HepG2 (cell line): ENCODE measurements at regions not wholly inside any gene's neighbourhood (a gene's known extent, or its start where the extent isn't known, plus 50 kb on each side); places are given as distances from the start of the nearest gene placed in this dataset.

Source experiments
- ATAC-seq: fragments of 200-7000 bp; cut with Tn5 transposase; 3 replicates; pipeline ENCODE4 v1.9.1; 2020; ENCODE audit warnings: mild to moderate bottlenecking, moderate library complexity
- BruUV-seq: library from RNA; stranded (reverse); fragments of 400-500 nt; replicated peaks from 2 replicates; lab custom pipeline; 2021; lab: Mats Ljungman, UMichigan
- CTCF ChIA-PET: fragments of 300-600 bp; formaldehyde crosslinking; extraction: SDS; loops from one replicate; lab custom pipeline; 2021; ENCODE audit warnings: low total read pairs, inconsistent platforms, low intra/inter-chr PET ratio; lab: Yijun Ruan, JAX
- POLR2A ChIA-PET: fragments of 350-600 bp; sonication (Branson Sonifier 250); formaldehyde crosslinking; loops from one replicate; lab custom pipeline; 2020; ENCODE audit warnings: antibody characterized with exemption, inconsistent platforms; lab: Yijun Ruan, JAX
- DNase-seq: peaks from one replicate; pipeline ENCODE4 v3.0.0-alpha.2; 2015; ENCODE audit warnings: low spot score
- FAIRE-seq: peaks from 3 replicates; lab custom pipeline; 2011; peaks lifted over from hg19 to GRCh38; lab: Jason Lieb, UNC
- H2AFZ ChIP-seq: one replicate; pipeline ENCODE4 v1.6.1; 2011; ENCODE audit warnings: low read length, inconsistent platforms
- H3K27ac ChIP-seq: fragments of 300-600 bp; 3 replicates; pipeline ENCODE4 v1.8.0; 2011; ENCODE audit warnings: mixed run types, mild to moderate bottlenecking, mixed read lengths, low read length, inconsistent platforms; ENCODE audit not compliant: insufficient read depth; ENCODE audit errors: extremely low read length
- H3K27me3 ChIP-seq, 2 experiments: fragments of 200-600 bp in 1 of 2; 2 replicates in 1 of 2; 3 replicates in 1 of 2; pipeline versions ENCODE4 v1.6.0 to v1.8.0; 2011; ENCODE audit warnings: low read length in 2 of 2, mild to moderate bottlenecking in 2 of 2, moderate library complexity in 2 of 2, inconsistent platforms in 1 of 2; ENCODE audit not compliant: insufficient read depth in 2 of 2, control insufficient read depth in 1 of 2
- H3K36me3 ChIP-seq, 2 experiments: fragments of 200-600 bp in 1 of 2; replicated peaks in 1 of 2; 2 replicates in 1 of 2; 3 replicates in 1 of 2; pipeline versions ENCODE4 v1.5.1 to v1.8.0; 2011; ENCODE audit warnings: low read length in 2 of 2, inconsistent platforms in 1 of 2; ENCODE audit not compliant: insufficient read depth in 2 of 2, control insufficient read depth in 1 of 2
- H3K4me1 ChIP-seq: 2 replicates; pipeline ENCODE4 v1.5.1; 2012; ENCODE audit warnings: low read length, inconsistent platforms; ENCODE audit not compliant: insufficient read depth
- H3K4me2 ChIP-seq: 2 replicates; pipeline ENCODE4 v1.6.0; 2011; ENCODE audit warnings: low read depth, low read length, inconsistent platforms
- H3K4me3 ChIP-seq, 3 experiments: fragments of 200-600 bp in 1 of 3; sonication (generic), shearing (Covaris generic) in 1 of 3; replicated peaks in 1 of 3; 2 replicates each; pipeline ENCODE4 v1.5.1; 2011 to 2016; ENCODE audit warnings: low read length in 3 of 3, inconsistent platforms in 2 of 3, low read depth in 2 of 3, mild to moderate bottlenecking in 2 of 3, control low read depth in 1 of 3, mixed read lengths in 1 of 3; ENCODE audit not compliant: insufficient read depth in 1 of 3
- H3K79me2 ChIP-seq: one replicate; pipeline ENCODE4 v1.6.1; 2011; ENCODE audit warnings: low read length, inconsistent platforms; ENCODE audit not compliant: insufficient read depth
- H3K9ac ChIP-seq: 2 replicates; pipeline ENCODE4 v1.6.0; 2011; ENCODE audit warnings: mild to moderate bottlenecking, low read depth, low read length, inconsistent platforms; ENCODE audit not compliant: insufficient read depth
- H3K9me3 ChIP-seq: 2 replicates; pipeline ENCODE4 v1.5.1; 2012; ENCODE audit warnings: mild to moderate bottlenecking, low read length
- H4K20me1 ChIP-seq: 2 replicates; pipeline ENCODE4 v1.6.0; 2011; ENCODE audit warnings: inconsistent platforms, mild to moderate bottlenecking, low read length, moderate library complexity; ENCODE audit not compliant: insufficient read depth
- ATM ChIP-seq: fragments of 450-650 bp; IDR thresholded peaks from 2 replicates; pipeline ENCODE4 v1.7.1; 2017; ENCODE audit warnings: mild to moderate bottlenecking, borderline replicate concordance
- BRD4 ChIP-seq: sonication (generic); formaldehyde crosslinking; IDR thresholded peaks from 2 replicates; pipeline ENCODE4 v1.4.0; 2020; ENCODE audit warnings: missing genetic modification reagents
- HNF1A ChIP-seq, 2 experiments: sonication (generic) in 1 of 2; formaldehyde crosslinking in 1 of 2; IDR thresholded peaks; 2 replicates each; pipeline versions ENCODE4 v1.4.0 to v1.6.1; 2016 to 2020; ENCODE audit warnings: borderline replicate concordance in 1 of 2, low read depth in 1 of 2, mild to moderate bottlenecking in 1 of 2, missing genetic modification reagents in 1 of 2
- RFX3 ChIP-seq: IDR thresholded peaks from 2 replicates; pipeline ENCODE4 v1.6.1; 2016; ENCODE audit warnings: missing biosample characterization, missing genetic modification reagents
- SSRP1 ChIP-seq: IDR thresholded peaks from 2 replicates; pipeline ENCODE4 v1.6.1; 2016; ENCODE audit warnings: control low read depth
- XBP1 ChIP-seq: sonication (generic); formaldehyde crosslinking; IDR thresholded peaks from 2 replicates; pipeline ENCODE4 v1.5.0; 2020; ENCODE audit warnings: missing genetic modification reagents
- ZFP62 ChIP-seq: sonication (generic); formaldehyde crosslinking; IDR thresholded peaks from 2 replicates; pipeline ENCODE4 v1.4.0; 2020; ENCODE audit warnings: missing genetic modification reagents
- ZNF552 ChIP-seq: sonication (generic); formaldehyde crosslinking; IDR thresholded peaks from 2 replicates; pipeline ENCODE4 v1.9.0; 2022; ENCODE audit warnings: missing genetic modification reagents, mild to moderate bottlenecking, borderline replicate concordance
- ZNF737 ChIP-seq: sonication (generic); formaldehyde crosslinking; IDR thresholded peaks from 2 replicates; pipeline ENCODE4 v1.5.0; 2020; ENCODE audit warnings: missing genetic modification reagents, mild to moderate bottlenecking, borderline replicate concordance
- WGBS: methylation state at CpG from one replicate; pipeline ENCODE4 v1.1.6; 2017; ENCODE audit warnings: low lambda C conversion rate; 5-methylcytosine and 5-hydroxymethylcytosine counted together
- in situ Hi-C: cut with HindIII; loops from 2 replicates; pipeline ENCODE4 v1.10.0; 2017; ENCODE audit warnings: low pct_unique_long_range_greater_than_20kb; ENCODE audit not compliant: extremely low pct_ligation_motif_present
- intact Hi-C: fragments of 100-400 bp; cut with micrococcal nuclease; formaldehyde crosslinking; loops from one replicate; pipeline ENCODE4 v1.10.0; 2022; ENCODE audit not compliant: unreplicated experiment
- TF ChIP-seq, protein P1 (sequence below): sonication (generic); formaldehyde crosslinking; IDR thresholded peaks from 2 replicates; pipeline ENCODE4 v1.9.0; 2021; ENCODE audit warnings: missing genetic modification reagents, borderline replicate concordance

DNA sequence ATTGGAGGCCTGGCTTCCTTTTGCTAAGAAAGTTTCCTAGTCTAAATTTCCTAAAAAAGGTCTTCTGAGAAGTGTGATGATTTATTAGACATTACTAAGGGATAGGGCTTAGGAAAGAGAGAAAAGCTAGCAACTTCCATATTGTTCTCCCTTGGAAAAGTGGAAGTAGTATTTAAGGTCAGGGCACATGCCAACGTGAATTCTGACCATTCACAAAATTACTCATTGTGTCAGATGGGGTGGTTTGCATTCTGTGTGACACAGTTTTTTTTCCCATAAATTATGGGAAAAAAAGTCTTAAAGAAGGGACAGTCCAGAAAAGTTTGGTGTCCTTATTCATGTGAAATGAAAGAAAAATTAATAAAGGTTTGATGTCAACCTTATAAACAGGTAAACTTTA lies 110.0 kb upstream of the ARRDC3 start (continued):
- TF ChIP-seq, protein P1, sequence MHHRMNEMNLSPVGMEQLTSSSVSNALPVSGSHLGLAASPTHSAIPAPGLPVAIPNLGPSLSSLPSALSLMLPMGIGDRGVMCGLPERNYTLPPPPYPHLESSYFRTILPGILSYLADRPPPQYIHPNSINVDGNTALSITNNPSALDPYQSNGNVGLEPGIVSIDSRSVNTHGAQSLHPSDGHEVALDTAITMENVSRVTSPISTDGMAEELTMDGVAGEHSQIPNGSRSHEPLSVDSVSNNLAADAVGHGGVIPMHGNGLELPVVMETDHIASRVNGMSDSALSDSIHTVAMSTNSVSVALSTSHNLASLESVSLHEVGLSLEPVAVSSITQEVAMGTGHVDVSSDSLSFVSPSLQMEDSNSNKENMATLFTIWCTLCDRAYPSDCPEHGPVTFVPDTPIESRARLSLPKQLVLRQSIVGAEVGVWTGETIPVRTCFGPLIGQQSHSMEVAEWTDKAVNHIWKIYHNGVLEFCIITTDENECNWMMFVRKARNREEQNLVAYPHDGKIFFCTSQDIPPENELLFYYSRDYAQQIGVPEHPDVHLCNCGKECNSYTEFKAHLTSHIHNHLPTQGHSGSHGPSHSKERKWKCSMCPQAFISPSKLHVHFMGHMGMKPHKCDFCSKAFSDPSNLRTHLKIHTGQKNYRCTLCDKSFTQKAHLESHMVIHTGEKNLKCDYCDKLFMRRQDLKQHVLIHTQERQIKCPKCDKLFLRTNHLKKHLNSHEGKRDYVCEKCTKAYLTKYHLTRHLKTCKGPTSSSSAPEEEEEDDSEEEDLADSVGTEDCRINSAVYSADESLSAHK (CRISPR knock-in tag), result no peak
- TF ChIP-seq XBP1 (CRISPR knock-in tag) (no peak), ZNF737 (CRISPR knock-in tag) (no peak), ZFP62 (no peak), ATM (no peak)

DNA sequence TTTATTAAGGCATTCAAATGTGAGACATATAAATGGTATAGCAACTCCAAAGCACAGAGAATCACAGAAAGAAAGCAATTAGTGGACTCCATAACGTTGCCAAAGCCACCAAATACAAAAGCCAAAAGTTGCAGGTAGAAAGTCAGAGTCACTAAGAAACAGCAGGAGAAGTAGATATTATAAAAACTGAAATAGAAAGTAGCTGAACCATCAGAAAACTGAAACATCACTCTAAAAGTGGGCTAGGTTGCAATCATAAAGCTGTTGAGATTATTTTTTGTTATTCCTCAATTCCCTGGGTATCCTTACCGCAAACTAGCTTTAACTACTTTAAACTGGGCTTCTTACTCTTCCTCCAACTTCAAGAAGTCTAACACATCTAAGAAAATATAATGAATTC lies 108.1 kb upstream of the ARRDC3 start:
- Histone ChIP-seq H3K79me2 (no peaks in the 10 kb centered on the region), H4K20me1 (no peaks in the 10 kb centered on the region), H3K27ac (no peak overlapping the region), H3K4me1 (no peaks in the 10 kb centered on the region), H3K36me3 (no peaks in the 10 kb centered on the region), H2AFZ (no peak overlapping the region), H3K27me3 (no peaks in the 10 kb centered on the region), H3K9ac (no peak overlapping the region), H3K9me3 (no peaks in the 10 kb centered on the region), H3K4me3 (no peak overlapping the region), H3K4me2 (no peak overlapping the region)
- TF ChIP-seq BRD4 (CRISPR knock-in tag), result no peak
- no peak for TF ChIP-seq SSRP1 (CRISPR knock-in tag)
- TF ChIP-seq HNF1A (IDR thresholded peaks at IDR 0.05; ENCODE audit: low read depth), result no peak
- no peak for TF ChIP-seq HNF1A (CRISPR knock-in tag; IDR thresholded peaks at IDR 0.05; ENCODE audit: borderline replicate concordance)
- TF ChIP-seq RFX3, result no peak
- no peak for TF ChIP-seq ZNF552 (CRISPR knock-in tag)
- ATAC-seq, result no peak
- no peak for DNase-seq
- ChIA-PET CTCF (no interaction called here), POLR2A (no interaction called here)
- BruUV-seq, result no TSS peak
- intact Hi-C loops, result no loop called here
- in situ Hi-C loops, result no loop called here
- no peak for FAIRE-seq
- 5% methylated on average over 2 of the region's 2 CpGs for WGBS
